ENCODE measurements at regions not wholly inside any gene's neighbourhood (a gene's known extent, or its start where the extent isn't known, plus 50 kb on each side); places are given as distances from the start of the nearest gene placed in this dataset.

- no peak overlapping the region for H3K4me2 ChIP-seq (ENCODE audit: insufficient read depth, insufficient read length, low read length)
- no peaks in the 10 kb centered on the region for H3K4me1 ChIP-seq (ENCODE audit: insufficient read depth, low read length)
- H4K5ac ChIP-seq (ENCODE audit: insufficient read length, low read depth, low read length), result no peak overlapping the region
- H3K14ac ChIP-seq (ENCODE audit: insufficient read depth, low read length), result no peak overlapping the region
- no peak overlapping the region for H3K27ac Mint-ChIP-seq
- no peak overlapping the region for H3K4me3 Mint-ChIP-seq
- no peak overlapping the region for H4K8ac ChIP-seq (replicated peaks; ENCODE audit: insufficient read length, low read depth, low read length)
- H3K9me3 ChIP-seq (ENCODE audit: control insufficient read depth, low read depth, low read length), result no peaks in the 10 kb centered on the region
- H3K9me3 Mint-ChIP-seq, result no peaks in the 10 kb centered on the region
- H3K79me1 ChIP-seq (ENCODE audit: insufficient read depth, low read depth, low read length, poor library complexity, severe bottlenecking), result no peaks in the 10 kb centered on the region
- no peak overlapping the region for H4K91ac ChIP-seq (ENCODE audit: insufficient read length, low read depth, low read length)
- no peak for TF ChIP-seq CTCF (conservative IDR thresholded peaks at IDR 0.05)
- H2BK15ac ChIP-seq (ENCODE audit: low read depth, low read length), result no peak overlapping the region
- H2AFZ ChIP-seq (ENCODE audit: low read length), result no peak overlapping the region
- DNase-seq, result no peak
- H3K27ac ChIP-seq (ENCODE audit: insufficient read length, low read depth, low read length), result no peak overlapping the region
- no peak overlapping the region for H3K9ac ChIP-seq (ENCODE audit: extremely low read depth, insufficient read length, low read length)
- H2BK20ac ChIP-seq (ENCODE audit: low read depth, low read length, poor library complexity, severe bottlenecking), result no peak overlapping the region
- H3T11ph ChIP-seq (ENCODE audit: low read length), result no peak overlapping the region
- H3K18ac ChIP-seq (ENCODE audit: insufficient read length, low read depth, low read length), result no peak overlapping the region
- H3K27me3 ChIP-seq (ENCODE audit: insufficient read depth, low read length), result no peaks in the 10 kb centered on the region
- no peaks in the 10 kb centered on the region for H3K36me3 Mint-ChIP-seq (ENCODE audit: insufficient read depth in 1 of 3, low read depth in 3 of 3)
- peaks cover 13 to 20% of the 10 kb centered on the region in 2 experiments for H3K4me1 Mint-ChIP-seq
- no peak overlapping the region for H2BK5ac ChIP-seq (ENCODE audit: insufficient read length, low read length)
- no peak overlapping the region for H3K4ac ChIP-seq (ENCODE audit: low read depth, low read length)
- no peak overlapping the region for H2BK12ac ChIP-seq (ENCODE audit: insufficient read length, low read depth, low read length)
- H3K27me3 Mint-ChIP-seq (ENCODE audit: low read depth), result no peaks in the 10 kb centered on the region
- no peaks in the 10 kb centered on the region for H3K79me2 ChIP-seq (ENCODE audit: insufficient read depth, low read length)
- no CpG with 5 or more reads among the region's 2 CpGs for WGBS (ENCODE audit: extremely low coverage, insufficient read length, low lambda C conversion rate)
- H3K23ac ChIP-seq (ENCODE audit: insufficient read length, low read depth, low read length), result no peak overlapping the region
- H2AK5ac ChIP-seq (ENCODE audit: insufficient read length, low read length), result no peak overlapping the region
- no peaks in the 10 kb centered on the region for H4K20me1 ChIP-seq (ENCODE audit: control insufficient read depth, insufficient read depth, insufficient read length)
- H2BK120ac ChIP-seq (ENCODE audit: low read depth, low read length, poor library complexity, severe bottlenecking), result no peak overlapping the region
- no peak overlapping the region for H3K56ac ChIP-seq (ENCODE audit: insufficient read length, low read depth, low read length)
- H3K23me2 ChIP-seq (ENCODE audit: insufficient read length, low read depth, low read length, poor library complexity, severe bottlenecking), result no peaks in the 10 kb centered on the region
These were observed 367.4 kb downstream of the EPHA4 start for GRCh38 chr2:221204699-221205098.
